B cell (primary cell): ENCODE measurements at regions not wholly inside any gene's neighbourhood (a gene's known extent, or its start where the extent isn't known, plus 50 kb on each side); places are given as distances from the start of the nearest gene placed in this dataset.

ENCODE experiments used
- ATAC-seq: fragments of 200-7000 bp; cut with Tn5 transposase; one replicate; pipeline ENCODE4 v1.10.0; 2021; ENCODE audit warnings: low read depth, mild to moderate bottlenecking, moderate number of reproducible peaks, moderate library complexity
- CTCF ChIA-PET: fragments of 350-600 bp; sonication (Branson Sonifier 250); formaldehyde crosslinking; loops from one replicate; lab custom pipeline; 2021; ENCODE audit warnings: antibody characterized with exemption, inconsistent platforms; lab: Charles Lee
- POLR2A ChIA-PET: fragments of 350-600 bp; sonication (Branson Sonifier 250); formaldehyde crosslinking; loops from one replicate; lab custom pipeline; 2021; ENCODE audit warnings: antibody characterized with exemption; lab: Charles Lee
- DNase-seq: peaks from one replicate; pipeline ENCODE4 v3.0.0; 2013
- H2AFZ ChIP-seq: 2 replicates; pipeline ENCODE4 v1.6.1; 2012; ENCODE audit warnings: mild to moderate bottlenecking, low read depth, low read length; ENCODE audit not compliant: insufficient read depth, poor library complexity, severe bottlenecking
- H3K27ac ChIP-seq, 2 donors: 1 replicate in 1 of 2; 2 replicates in 1 of 2; pipeline ENCODE4 v1.5.1; 2012 to 2013; ENCODE audit warnings: low read length in 2 of 2, mild to moderate bottlenecking in 2 of 2, moderate library complexity in 1 of 2
- H3K27me3 ChIP-seq, 4 experiments: fragments of 200-600 bp in 1 of 4; sonication (generic) in 1 of 4; replicated peaks in 1 of 4; 1 replicate in 2 of 4; 2 replicates in 2 of 4; pipeline versions ENCODE4 v1.6.1 to v1.7.0; 2013 to 2016; ENCODE audit warnings: low read length in 3 of 4, mild to moderate bottlenecking in 2 of 4, mixed read lengths in 1 of 4, moderate library complexity in 1 of 4; ENCODE audit not compliant: insufficient read depth in 4 of 4, control insufficient read depth in 3 of 4; ENCODE audit errors: control extremely low read depth in 1 of 4
- H3K36me3 ChIP-seq, 2 experiments: replicated peaks in 1 of 2; 1 replicate in 1 of 2; 2 replicates in 1 of 2; pipeline versions ENCODE4 v1.6.1 to v1.7.1; 2013; ENCODE audit warnings: low read length in 1 of 2; ENCODE audit not compliant: insufficient read depth in 2 of 2, control insufficient read depth in 1 of 2; ENCODE audit errors: control extremely low read depth in 1 of 2, extremely low read depth in 1 of 2
- H3K4me1 ChIP-seq, 2 donors: fragments of 200-600 bp in 1 of 2; sonication (generic) in 1 of 2; 1 replicate in 1 of 2; 2 replicates in 1 of 2; pipeline versions ENCODE4 v1.5.1 to v1.6.1; 2013 to 2017; ENCODE audit warnings: low read length in 2 of 2; ENCODE audit not compliant: control insufficient read depth in 2 of 2, insufficient read depth in 2 of 2
- H3K4me2 ChIP-seq: replicated peaks from 2 replicates; pipeline ENCODE3; 2012; ENCODE audit warnings: mild to moderate bottlenecking, low read depth, low read length; ENCODE audit not compliant: poor library complexity, severe bottlenecking
- H3K4me3 ChIP-seq, 5 experiments: fragments of 200-600 bp in 1 of 5; sonication (generic) in 1 of 5; 1 replicate in 3 of 5; 2 replicates in 2 of 5; pipeline versions ENCODE4 v1.5.1 to v1.7.0; 2011 to 2016; ENCODE audit warnings: low read length in 4 of 5, mild to moderate bottlenecking in 4 of 5, low read depth in 2 of 5, control low read depth in 1 of 5, moderate library complexity in 1 of 5; ENCODE audit not compliant: insufficient read depth in 1 of 5; ENCODE audit errors: control extremely low read depth in 1 of 5, extremely low read depth in 1 of 5
- H3K79me2 ChIP-seq: fragments of 200-600 bp; sonication (generic); one replicate; pipeline ENCODE4 v1.6.0; 2016; ENCODE audit warnings: low read length; ENCODE audit not compliant: control insufficient read depth, insufficient read depth
- H3K9ac ChIP-seq: fragments of 200-600 bp; sonication (generic); 2 replicates; pipeline ENCODE4 v1.6.1; 2017; ENCODE audit warnings: mild to moderate bottlenecking, low read length, moderate library complexity
- H3K9me3 ChIP-seq, 3 donors: one replicate each; pipeline versions ENCODE4 v1.6.1 to v1.7.1; 2013; ENCODE audit warnings: low read length in 2 of 3; ENCODE audit not compliant: control insufficient read depth in 2 of 3, insufficient read depth in 1 of 3; ENCODE audit errors: control extremely low read depth in 1 of 3
- H4K20me1 ChIP-seq: 2 replicates; pipeline ENCODE4 v1.6.0; 2012; ENCODE audit warnings: mild to moderate bottlenecking, low read length; ENCODE audit not compliant: insufficient read depth, control insufficient read depth, poor library complexity, severe bottlenecking
- H3K27ac Mint-ChIP-seq: one replicate; pipeline ENCODE4 v1.8.0; 2021; ENCODE audit warnings: mixed read lengths
- H3K27me3 Mint-ChIP-seq: one replicate; pipeline ENCODE4 v1.8.0; 2021; ENCODE audit warnings: mixed read lengths
- H3K4me1 Mint-ChIP-seq: one replicate; pipeline ENCODE4 v1.8.0; 2021; ENCODE audit warnings: mixed read lengths
- H3K4me3 Mint-ChIP-seq: one replicate; pipeline ENCODE4 v1.8.0; 2021; ENCODE audit warnings: mixed read lengths
- H3K9me3 Mint-ChIP-seq: one replicate; pipeline ENCODE4 v1.8.0; 2022; ENCODE audit warnings: mixed read lengths; ENCODE audit not compliant: insufficient read depth
- CTCF ChIP-seq: fragments of 200-600 bp; IDR thresholded peaks from one replicate; pipeline ENCODE4 v1.8.0; 2022; ENCODE audit warnings: antibody characterized with exemption, mild to moderate bottlenecking
- EZH2 ChIP-seq: IDR thresholded peaks from 2 replicates; pipeline ENCODE4 v1.6.1; 2012; ENCODE audit warnings: borderline replicate concordance, low read depth, mild to moderate bottlenecking, moderate library complexity, low read length; ENCODE audit not compliant: insufficient read depth, poor library complexity, severe bottlenecking
- WGBS: methylation state at CpG from one replicate; pipeline ENCODE4 v1.1.5; 2013; ENCODE audit warnings: missing lambda C conversion rate; ENCODE audit not compliant: insufficient coverage; 5-methylcytosine and 5-hydroxymethylcytosine counted together
- intact Hi-C: fragments of 100-400 bp; cut with micrococcal nuclease; formaldehyde crosslinking; loops from one replicate; pipeline ENCODE4 v1.10.0; 2022

- POLR2A ChIA-PET: no interaction called here
- DNase-seq: peak; percentile 54
- Histone ChIP-seq H2AFZ (no peak overlapping the region), H3K79me2 (no peaks in the 10 kb centered on the region), H3K9me3 (no peaks in the 10 kb centered on the region), H3K27ac (no peak overlapping the region), H3K4me3 (no peak overlapping the region), H3K4me2 (peak overlapping the region; percentile 59), H3K36me3 (no peaks in the 10 kb centered on the region), H4K20me1 (no peaks in the 10 kb centered on the region), H3K27me3 (peaks cover 0 to 4% (median 0%) of the 10 kb centered on the region in 4 experiments), H3K9ac (peak overlapping the region; percentile 0), H3K4me1 (peaks cover 16% of the 10 kb centered on the region in 2 donors)
- Mint-ChIP-seq H3K27ac (no peak overlapping the region), H3K4me3 (peak overlapping the region; percentile 60), H3K27me3 (peaks cover 14% of the 10 kb centered on the region), H3K9me3 (no peaks in the 10 kb centered on the region), H3K4me1 (peaks cover 13% of the 10 kb centered on the region)
- TF ChIP-seq EZH2 (no peak), CTCF (no peak)
- 6% methylated on average over 2 of the region's 3 CpGs for WGBS
- CTCF ChIA-PET: interaction anchor here (0.5 to 2.1 kb wide), 2 partner anchors 16 to 37 kb away, joined by 3 to 5 read pairs; no protein-coding TSS in a partner anchor
- intact Hi-C loops: loop anchor here (5.0 kb wide), 1 partner anchor 55 kb away; no protein-coding TSS in a partner anchor
- ATAC-seq: peak; percentile 58
Observed at GRCh38 chr12:93297032-93297431, 80.7 kb upstream of the NUDT4 start.

- CTCF ChIA-PET: interaction anchor here (0.5 to 2.1 kb wide), 2 partner anchors 16 to 36 kb away, joined by 3 to 5 read pairs; no protein-coding TSS in a partner anchor
- POLR2A ChIA-PET: no interaction called here
- WGBS: 86% methylated on average over 1 of the region's 2 CpGs
Observed at GRCh38 chr12:93297536-93297935, 80.2 kb upstream of the NUDT4 start.

More at GRCh38 chr12:93297536-93297935, 80.2 kb upstream of the NUDT4 start:
- Histone ChIP-seq H3K27me3 (peaks cover 0 to 4% (median 0%) of the 10 kb centered on the region in 4 experiments), H3K36me3 (no peaks in the 10 kb centered on the region), H3K4me1 (peaks cover 18 to 20% of the 10 kb centered on the region in 2 donors), H3K79me2 (no peaks in the 10 kb centered on the region), H3K4me3 (no peak overlapping the region), H3K27ac (no peak overlapping the region), H3K4me2 (peak overlapping the region; percentile 59), H2AFZ (no peak overlapping the region), H3K9me3 (no peaks in the 10 kb centered on the region), H4K20me1 (no peaks in the 10 kb centered on the region), H3K9ac (peak overlapping the region; percentile 0)
- ATAC-seq (no peak), DNase-seq (no peak)
- Mint-ChIP-seq H3K4me3 (no peak overlapping the region), H3K27me3 (peaks cover 14% of the 10 kb centered on the region), H3K27ac (no peak overlapping the region), H3K9me3 (no peaks in the 10 kb centered on the region), H3K4me1 (peaks cover 14% of the 10 kb centered on the region)
- intact Hi-C loops: loop anchor here (5.0 kb wide), 1 partner anchor 55 kb away; no protein-coding TSS in a partner anchor
- TF ChIP-seq CTCF: no peak
- no peak for TF ChIP-seq EZH2
